ENCODE measurements at regions not wholly inside any gene's neighbourhood (a gene's known extent, or its start where the extent isn't known, plus 50 kb on each side); places are given as distances from the start of the nearest gene placed in this dataset.

- no peaks in the 10 kb centered on the region for H3K4me1 ChIP-seq (ENCODE audit: control insufficient read depth, insufficient read depth, low read length)
- DNase-seq = peak; percentile 40
- Mint-ChIP-seq H3K4me1 (peaks cover 34% of the 10 kb centered on the region), H3K27ac (peak overlapping the region; percentile 41), H3K4me3 (no peak overlapping the region), H3K9me3 (peaks cover 4% of the 10 kb centered on the region), H3K27me3 (ENCODE audit: insufficient read depth) (no peaks in the 10 kb centered on the region), H3K36me3 (ENCODE audit: low read depth) (peaks cover 2% of the 10 kb centered on the region)
- H3K27me3 ChIP-seq (ENCODE audit: control insufficient read depth, insufficient read depth, low read length, poor library complexity, severe bottlenecking) = no peaks in the 10 kb centered on the region
- WGBS, 2 experiments (ENCODE audit: insufficient coverage in 1 of 2, insufficient read length in 1 of 2) = 50% methylated on average over 2 of the region's 2 CpGs; no CpG with 5 or more reads in 1 of the 2 experiments
- no peak overlapping the region for H3K9ac ChIP-seq (ENCODE audit: extremely low read depth, low read length, poor library complexity, severe bottlenecking)
- H3K27ac ChIP-seq (ENCODE audit: low read depth, low read length) = no peak overlapping the region
- H3K9me3 ChIP-seq (ENCODE audit: control insufficient read depth, low read length) = no peaks in the 10 kb centered on the region
- H3K36me3 ChIP-seq (ENCODE audit: control insufficient read depth, insufficient read depth, low read length) = no peaks in the 10 kb centered on the region
- no peak overlapping the region for H3K4me3 ChIP-seq (ENCODE audit: low read length)
- no peak for TF ChIP-seq CTCF (conservative IDR thresholded peaks at IDR 0.05)
Measured at GRCh38 chr18:34548973-34549294, 161.2 kb upstream of the DTNA start.

DNA sequence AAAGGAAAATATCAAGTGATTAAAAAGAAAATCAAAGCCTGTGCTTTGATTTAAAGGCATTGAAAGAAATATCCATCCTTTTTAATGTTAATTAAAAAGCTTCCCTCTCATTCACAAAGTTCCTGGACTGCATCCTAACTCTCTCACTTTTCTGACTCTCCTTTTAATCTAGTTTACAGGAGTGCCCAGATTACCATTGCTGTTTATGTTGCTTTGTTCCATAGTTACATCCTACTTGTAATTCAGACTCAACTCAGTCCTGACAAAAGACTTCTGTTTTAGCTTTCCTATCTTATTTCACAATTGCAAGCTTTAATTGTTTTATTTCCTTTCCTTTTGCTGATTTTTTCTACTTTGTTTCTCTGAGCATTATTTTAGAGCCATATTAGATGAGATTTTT lies 160.7 kb upstream of the DTNA start:
- Histone ChIP-seq H3K27me3 (ENCODE audit: control insufficient read depth, insufficient read depth, low read length, poor library complexity, severe bottlenecking) (no peaks in the 10 kb centered on the region), H3K4me1 (ENCODE audit: control insufficient read depth, insufficient read depth, low read length) (no peaks in the 10 kb centered on the region), H3K9ac (ENCODE audit: extremely low read depth, low read length, poor library complexity, severe bottlenecking) (no peak overlapping the region), H3K27ac (ENCODE audit: low read depth, low read length) (no peak overlapping the region), H3K4me3 (ENCODE audit: low read length) (no peak overlapping the region), H3K9me3 (ENCODE audit: control insufficient read depth, low read length) (no peaks in the 10 kb centered on the region), H3K36me3 (ENCODE audit: control insufficient read depth, insufficient read depth, low read length) (no peaks in the 10 kb centered on the region)
- H3K36me3 Mint-ChIP-seq (ENCODE audit: low read depth) = peaks cover 2% of the 10 kb centered on the region
- TF ChIP-seq CTCF (conservative IDR thresholded peaks at IDR 0.05) = no peak
- H3K4me3 Mint-ChIP-seq = no peak overlapping the region
- no peak for DNase-seq
- H3K27ac Mint-ChIP-seq = no peak overlapping the region
- H3K27me3 Mint-ChIP-seq (ENCODE audit: insufficient read depth) = no peaks in the 10 kb centered on the region
- peaks cover 34% of the 10 kb centered on the region for H3K4me1 Mint-ChIP-seq
- peaks cover 4% of the 10 kb centered on the region for H3K9me3 Mint-ChIP-seq

- Histone ChIP-seq H3K4me3 (ENCODE audit: low read length) (no peak overlapping the region), H3K27ac (ENCODE audit: low read depth, low read length) (no peak overlapping the region), H3K4me1 (ENCODE audit: control insufficient read depth, insufficient read depth, low read length) (no peaks in the 10 kb centered on the region), H3K27me3 (ENCODE audit: control insufficient read depth, insufficient read depth, low read length, poor library complexity, severe bottlenecking) (no peaks in the 10 kb centered on the region), H3K9me3 (ENCODE audit: control insufficient read depth, low read length) (no peaks in the 10 kb centered on the region), H3K36me3 (ENCODE audit: control insufficient read depth, insufficient read depth, low read length) (no peaks in the 10 kb centered on the region), H3K9ac (ENCODE audit: extremely low read depth, low read length, poor library complexity, severe bottlenecking) (no peak overlapping the region)
- peaks cover 5% of the 10 kb centered on the region for H3K9me3 Mint-ChIP-seq
- H3K4me1 Mint-ChIP-seq = peaks cover 29% of the 10 kb centered on the region
- no peak for DNase-seq
- no peak overlapping the region for H3K4me3 Mint-ChIP-seq
- H3K36me3 Mint-ChIP-seq (ENCODE audit: low read depth) = peaks cover 2% of the 10 kb centered on the region
- 97 to 100% methylated on average over 1 to 4 of the region's 4 CpGs for WGBS, 2 experiments (ENCODE audit: insufficient coverage in 1 of 2, insufficient read length in 1 of 2)
- H3K27me3 Mint-ChIP-seq (ENCODE audit: insufficient read depth) = no peaks in the 10 kb centered on the region
- H3K27ac Mint-ChIP-seq = no peak overlapping the region
- no peak for TF ChIP-seq CTCF (conservative IDR thresholded peaks at IDR 0.05)
Measured at GRCh38 chr18:34550156-34550555, 159.9 kb upstream of the DTNA start.
